Suprapubic skin (tissue), 3 donors: ENCODE measurements at regions not wholly inside any gene's neighbourhood (a gene's known extent, or its start where the extent isn't known, plus 50 kb on each side); places are given as distances from the start of the nearest gene placed in this dataset.

ENCODE experiments used
- EP300 ChIP-seq: sonication (generic); formaldehyde crosslinking; IDR thresholded peaks from one replicate; pipeline ENCODE4 v1.6.1; 2017; ENCODE audit warnings: antibody characterized with exemption
- TF ChIP-seq, protein P1 (sequence below), 2 donors: fragments of 200-600 bp in 1 of 2; fragments of 450-650 bp in 1 of 2; sonication (generic) in 1 of 2; IDR thresholded peaks; one replicate each; pipeline ENCODE4 v1.5.1; 2016 to 2019; ENCODE audit warnings: antibody characterized with exemption in 2 of 2, mild to moderate bottlenecking in 1 of 2, moderate library complexity in 1 of 2

DNA sequence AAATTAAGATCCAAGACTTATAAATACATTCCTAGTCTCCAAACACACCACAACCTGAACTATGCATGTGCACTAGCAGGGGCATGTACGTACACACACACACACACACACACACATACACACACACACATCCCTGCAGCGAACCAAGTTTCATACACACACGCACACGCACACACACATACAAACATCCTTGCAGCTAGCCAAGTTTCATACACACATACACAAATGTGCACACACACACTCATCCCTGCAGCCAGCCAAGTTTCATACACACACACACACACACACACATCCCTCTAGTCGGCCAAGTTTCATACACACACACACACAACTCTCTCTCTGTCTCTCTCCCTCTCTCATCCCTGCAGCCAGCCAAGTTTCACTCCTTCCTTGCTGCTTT lies 82.7 kb upstream of the WIPF3 start:
- TF ChIP-seq, protein P1, sequence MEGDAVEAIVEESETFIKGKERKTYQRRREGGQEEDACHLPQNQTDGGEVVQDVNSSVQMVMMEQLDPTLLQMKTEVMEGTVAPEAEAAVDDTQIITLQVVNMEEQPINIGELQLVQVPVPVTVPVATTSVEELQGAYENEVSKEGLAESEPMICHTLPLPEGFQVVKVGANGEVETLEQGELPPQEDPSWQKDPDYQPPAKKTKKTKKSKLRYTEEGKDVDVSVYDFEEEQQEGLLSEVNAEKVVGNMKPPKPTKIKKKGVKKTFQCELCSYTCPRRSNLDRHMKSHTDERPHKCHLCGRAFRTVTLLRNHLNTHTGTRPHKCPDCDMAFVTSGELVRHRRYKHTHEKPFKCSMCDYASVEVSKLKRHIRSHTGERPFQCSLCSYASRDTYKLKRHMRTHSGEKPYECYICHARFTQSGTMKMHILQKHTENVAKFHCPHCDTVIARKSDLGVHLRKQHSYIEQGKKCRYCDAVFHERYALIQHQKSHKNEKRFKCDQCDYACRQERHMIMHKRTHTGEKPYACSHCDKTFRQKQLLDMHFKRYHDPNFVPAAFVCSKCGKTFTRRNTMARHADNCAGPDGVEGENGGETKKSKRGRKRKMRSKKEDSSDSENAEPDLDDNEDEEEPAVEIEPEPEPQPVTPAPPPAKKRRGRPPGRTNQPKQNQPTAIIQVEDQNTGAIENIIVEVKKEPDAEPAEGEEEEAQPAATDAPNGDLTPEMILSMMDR (IDR thresholded peaks at IDR 0.05), result no peak
- TF ChIP-seq EP300, result no peak
